ENCODE measurements at regions not wholly inside any gene's neighbourhood (a gene's known extent, or its start where the extent isn't known, plus 50 kb on each side); places are given as distances from the start of the nearest gene placed in this dataset.

DNA sequence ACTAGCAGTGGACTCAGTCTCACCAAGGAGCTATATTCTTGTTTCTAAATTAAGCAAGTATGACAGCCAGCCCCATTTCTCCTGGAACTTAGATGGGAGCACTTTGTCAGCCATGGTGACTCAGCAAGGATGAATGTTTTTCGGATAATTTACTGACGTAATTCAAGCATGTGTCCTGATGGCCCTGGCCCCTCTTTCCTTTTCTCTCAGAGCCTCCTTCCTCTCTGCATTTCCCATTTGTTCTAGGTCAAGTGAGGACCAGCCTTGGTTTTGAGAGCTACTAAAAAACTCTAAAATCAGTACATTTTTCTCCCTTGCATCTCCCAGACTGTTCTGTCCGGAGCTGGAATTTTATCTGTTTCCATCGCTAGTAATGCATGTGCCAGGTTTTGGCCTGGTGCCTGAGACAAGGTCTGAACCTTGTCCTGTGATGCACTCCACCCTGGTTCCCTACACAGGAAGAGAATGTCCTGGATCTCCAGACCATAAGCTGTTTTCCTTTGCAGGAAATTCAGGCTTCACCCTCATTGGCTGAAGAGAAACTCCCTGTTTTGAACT, 256.6 kb upstream of the ROPN1 start:
- Histone ChIP-seq H3K27ac (peak overlapping the region; percentile 31 to 80 (median 54)), H3K27me3 (no peaks in the 10 kb centered on the region)
- peak in 2 of 3 donors; percentile 78 to 85 for DNase-seq

DNA sequence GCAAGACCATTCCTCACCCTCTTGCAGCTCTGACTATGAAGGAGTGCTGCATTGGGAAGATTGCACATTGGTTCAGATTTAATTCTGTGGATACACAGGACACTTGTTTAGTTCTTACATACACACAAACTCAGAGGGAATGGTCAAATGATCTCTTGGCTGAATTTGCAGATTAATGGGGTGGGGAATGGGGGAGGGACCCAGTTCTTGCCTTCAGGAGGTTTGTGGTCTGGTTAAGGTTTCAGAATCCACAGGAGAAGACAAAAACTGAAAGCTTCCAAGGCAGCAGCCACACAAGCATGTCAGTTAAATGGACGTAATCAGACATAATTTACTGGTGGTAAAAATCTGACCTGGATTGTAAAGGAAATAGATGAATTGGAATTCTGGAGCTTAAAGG, 257.1 kb upstream of the ROPN1 start:
- no peak for TF ChIP-seq POLR2A (IDR thresholded peaks at IDR 0.05)
- TF ChIP-seq, protein P1, sequence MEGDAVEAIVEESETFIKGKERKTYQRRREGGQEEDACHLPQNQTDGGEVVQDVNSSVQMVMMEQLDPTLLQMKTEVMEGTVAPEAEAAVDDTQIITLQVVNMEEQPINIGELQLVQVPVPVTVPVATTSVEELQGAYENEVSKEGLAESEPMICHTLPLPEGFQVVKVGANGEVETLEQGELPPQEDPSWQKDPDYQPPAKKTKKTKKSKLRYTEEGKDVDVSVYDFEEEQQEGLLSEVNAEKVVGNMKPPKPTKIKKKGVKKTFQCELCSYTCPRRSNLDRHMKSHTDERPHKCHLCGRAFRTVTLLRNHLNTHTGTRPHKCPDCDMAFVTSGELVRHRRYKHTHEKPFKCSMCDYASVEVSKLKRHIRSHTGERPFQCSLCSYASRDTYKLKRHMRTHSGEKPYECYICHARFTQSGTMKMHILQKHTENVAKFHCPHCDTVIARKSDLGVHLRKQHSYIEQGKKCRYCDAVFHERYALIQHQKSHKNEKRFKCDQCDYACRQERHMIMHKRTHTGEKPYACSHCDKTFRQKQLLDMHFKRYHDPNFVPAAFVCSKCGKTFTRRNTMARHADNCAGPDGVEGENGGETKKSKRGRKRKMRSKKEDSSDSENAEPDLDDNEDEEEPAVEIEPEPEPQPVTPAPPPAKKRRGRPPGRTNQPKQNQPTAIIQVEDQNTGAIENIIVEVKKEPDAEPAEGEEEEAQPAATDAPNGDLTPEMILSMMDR (IDR thresholded peaks at IDR 0.05) = no peak
- Histone ChIP-seq H3K36me3 (no peaks in the 10 kb centered on the region), H3K4me3 (no peak overlapping the region)

More for the DNA sequence above, 256.6 kb upstream of the ROPN1 start:
- no peak for TF ChIP-seq POLR2A (IDR thresholded peaks at IDR 0.05)
- TF ChIP-seq, protein P1 (IDR thresholded peaks at IDR 0.05) = no peak
- Histone ChIP-seq H3K36me3 (no peaks in the 10 kb centered on the region), H3K4me1 (peaks cover 0 to 18% (median 4%) of the 10 kb centered on the region in 4 donors), H3K9me3 (no peaks in the 10 kb centered on the region), H3K4me3 (no peak overlapping the region)

DNA sequence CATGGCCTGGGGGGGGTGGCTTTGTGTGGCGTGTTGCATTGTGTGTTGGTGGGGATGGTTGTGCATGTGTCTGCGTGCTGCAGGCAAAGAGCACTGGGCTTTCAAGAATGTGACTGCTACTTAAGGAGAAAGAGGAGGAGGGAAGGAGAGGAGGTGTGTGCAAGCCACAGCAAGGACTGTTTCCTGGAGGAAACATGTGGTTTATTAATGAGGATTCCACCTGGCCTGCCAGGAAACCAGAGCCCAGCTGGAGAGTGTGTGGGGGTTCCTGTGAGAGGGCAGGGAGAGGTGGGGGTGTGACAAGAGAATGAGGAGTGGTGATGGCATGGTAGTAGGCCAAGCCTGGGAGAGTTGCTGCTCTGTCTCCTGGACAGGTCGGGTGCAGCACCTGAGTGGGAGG, 258.1 kb upstream of the ROPN1 start:
- Histone ChIP-seq H3K4me3 (no peak overlapping the region), H3K27me3 (no peaks in the 10 kb centered on the region), H3K9me3 (no peaks in the 10 kb centered on the region), H3K36me3 (no peaks in the 10 kb centered on the region), H3K27ac (no peak overlapping the region), H3K4me1 (peaks cover 0 to 18% (median 4%) of the 10 kb centered on the region in 4 donors)
- DNase-seq = no peak
- TF ChIP-seq, protein P1 (IDR thresholded peaks at IDR 0.05) = no peak
- no peak for TF ChIP-seq POLR2A (IDR thresholded peaks at IDR 0.05)

More for the DNA sequence above, 257.1 kb upstream of the ROPN1 start:
- H3K4me1 ChIP-seq = peaks cover 0 to 18% (median 4%) of the 10 kb centered on the region in 4 donors
- H3K9me3 ChIP-seq = no peaks in the 10 kb centered on the region
- H3K27ac ChIP-seq = peak overlapping the region in 3 of 4 donors; percentile 40 to 80 (median 69)
- no peak for DNase-seq
- H3K27me3 ChIP-seq = no peaks in the 10 kb centered on the region

DNA sequence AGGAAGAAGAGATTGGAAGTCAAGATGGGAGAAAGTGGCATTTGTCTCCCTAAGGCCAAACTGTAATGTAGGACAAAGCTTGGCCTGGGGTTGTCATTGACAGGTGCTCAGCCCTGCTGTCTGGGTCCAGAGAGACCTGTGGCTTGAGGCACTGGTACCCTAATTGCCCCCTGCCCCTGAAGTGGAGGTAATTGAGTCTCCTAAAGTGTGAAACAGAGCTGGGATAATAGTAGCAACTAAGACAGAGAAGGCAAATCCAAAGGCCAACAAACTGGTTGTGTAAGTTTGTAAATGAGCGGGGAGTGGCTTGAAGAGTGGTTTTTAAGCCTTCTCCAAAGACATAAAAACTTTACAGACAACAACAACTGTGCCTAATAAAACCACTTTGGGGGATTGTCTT, 264.2 kb upstream of the ROPN1 start:
- H3K27ac ChIP-seq = no peak overlapping the region
- H3K27me3 ChIP-seq = no peaks in the 10 kb centered on the region
- H3K4me3 ChIP-seq = no peak overlapping the region
- no peak for DNase-seq
- H3K36me3 ChIP-seq = no peaks in the 10 kb centered on the region
- no peaks in the 10 kb centered on the region for H3K9me3 ChIP-seq
- H3K4me1 ChIP-seq = peaks cover 0 to 9% (median 0%) of the 10 kb centered on the region in 4 donors
- TF ChIP-seq, protein P1 (IDR thresholded peaks at IDR 0.05) = no peak
- TF ChIP-seq POLR2A (IDR thresholded peaks at IDR 0.05) = no peak

DNA sequence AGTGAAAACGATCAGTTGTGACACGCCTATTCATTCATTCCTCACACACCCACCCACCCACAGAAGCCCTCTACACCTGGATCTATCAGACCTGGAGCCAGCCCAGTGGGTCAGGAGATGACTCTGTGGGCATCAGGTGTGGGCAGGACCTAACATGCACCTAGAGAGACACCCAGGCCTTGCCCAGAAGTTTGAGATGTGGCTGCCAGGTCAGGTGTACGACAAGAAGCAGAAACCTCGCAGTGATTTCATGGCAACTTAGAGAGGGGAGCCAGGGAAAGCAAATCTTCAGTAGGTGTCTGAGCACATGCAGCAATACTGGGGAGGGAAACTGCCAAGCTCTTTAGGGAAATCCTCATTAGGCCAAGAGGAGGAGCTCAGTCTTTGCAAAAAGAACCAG, 264.7 kb upstream of the ROPN1 start:
- Histone ChIP-seq H3K4me3 (no peak overlapping the region), H3K36me3 (no peaks in the 10 kb centered on the region), H3K9me3 (no peaks in the 10 kb centered on the region), H3K27me3 (no peaks in the 10 kb centered on the region), H3K4me1 (peaks cover 0 to 9% (median 0%) of the 10 kb centered on the region in 4 donors), H3K27ac (no peak overlapping the region)
- DNase-seq = no peak
- no peak for TF ChIP-seq POLR2A (IDR thresholded peaks at IDR 0.05)
- TF ChIP-seq, protein P1 (IDR thresholded peaks at IDR 0.05) = no peak

Data from Peyer's patch (tissue), 4 donors.